Suppressor macrophage treated with lipopolysaccharide for 4 hours (primary cell): ENCODE measurements at regions not wholly inside any gene's neighbourhood (a gene's known extent, or its start where the extent isn't known, plus 50 kb on each side); places are given as distances from the start of the nearest gene placed in this dataset.
"Not testable (repeated sequence)": the region's sequence is repeated elsewhere in the genome, so short reads cannot be mapped to it uniquely, and the experiment has no call there.

Source experiments
- DNase-seq: peaks from one replicate; pipeline ENCODE4 v3.0.0-alpha.2; 2020

- not testable (repeated sequence) for DNase-seq
Measured at GRCh38 chr7:150047329-150047728, 173.6 kb downstream of the ATP6V0E2 start.

GRCh38 chr7:150047772-150048171, 174.0 kb downstream of the ATP6V0E2 start:
- not testable (repeated sequence) for DNase-seq

GRCh38 chr7:150048244-150049011, 174.7 kb downstream of the ATP6V0E2 start:
- DNase-seq: not testable (repeated sequence)

GRCh38 chr7:150049012-150049655, 175.4 kb downstream of the ATP6V0E2 start:
- not testable (repeated sequence) for DNase-seq

GRCh38 chr7:150053396-150053795, 179.6 kb downstream of the ATP6V0E2 start:
- DNase-seq: not testable (repeated sequence)

GRCh38 chr7:150054242-150054641, 180.5 kb downstream of the ATP6V0E2 start:
- DNase-seq: not testable (repeated sequence)

GRCh38 chr7:150060259-150061221, 186.8 kb downstream of the ATP6V0E2 start:
- not testable (repeated sequence) for DNase-seq

- DNase-seq: not testable (repeated sequence)
Measured at GRCh38 chr7:150063195-150063594, 189.4 kb downstream of the ATP6V0E2 start.

- DNase-seq: not testable (repeated sequence)
Measured at GRCh38 chr7:150069555-150070313, 196.0 kb downstream of the ATP6V0E2 start.

GRCh38 chr7:150077543-150077942, 203.8 kb downstream of the ATP6V0E2 start:
- not testable (repeated sequence) for DNase-seq

GRCh38 chr7:150081865-150082264, 208.1 kb downstream of the ATP6V0E2 start:
- not testable (repeated sequence) for DNase-seq

- not testable (repeated sequence) for DNase-seq
Measured at GRCh38 chr7:150084724-150085123, 211.0 kb downstream of the ATP6V0E2 start.

- DNase-seq: peak; percentile 0
Measured at GRCh38 chr7:150087478-150087877, 213.7 kb downstream of the ATP6V0E2 start.

- peak; percentile 5 for DNase-seq
Measured at GRCh38 chr7:150089139-150089538, 215.4 kb downstream of the ATP6V0E2 start.

GRCh38 chr7:150090776-150091175, 217.0 kb downstream of the ATP6V0E2 start:
- DNase-seq: not testable (repeated sequence)

GRCh38 chr7:150093897-150094296, 220.1 kb downstream of the ATP6V0E2 start:
- not testable (repeated sequence) for DNase-seq

- DNase-seq: peak; percentile 68
Measured at GRCh38 chr7:150096213-150096994, 222.6 kb downstream of the ATP6V0E2 start.

GRCh38 chr7:150098592-150098991, 224.6 kb upstream of the LRRC61 start:
- peak; percentile 19 for DNase-seq

GRCh38 chr7:150101282-150101681, 221.9 kb upstream of the LRRC61 start:
- not testable (repeated sequence) for DNase-seq

- not testable (repeated sequence) for DNase-seq
Measured at GRCh38 chr7:150107283-150107682, 215.9 kb upstream of the LRRC61 start.

- DNase-seq: not testable (repeated sequence)
Measured at GRCh38 chr7:150110375-150110820, 212.8 kb upstream of the LRRC61 start.
